AG20443 (cell line): ENCODE measurements at regions not wholly inside any gene's neighbourhood (a gene's known extent, or its start where the extent isn't known, plus 50 kb on each side); places are given as distances from the start of the nearest gene placed in this dataset.
"Not testable (repeated sequence)": the region's sequence is repeated elsewhere in the genome, so short reads cannot be mapped to it uniquely, and the experiment has no call there.

Experiments used
- DNase-seq: peaks from one replicate; pipeline ENCODE4 v3.0.0; 2012; ENCODE audit warnings: low spot score, mixed read lengths

DNA sequence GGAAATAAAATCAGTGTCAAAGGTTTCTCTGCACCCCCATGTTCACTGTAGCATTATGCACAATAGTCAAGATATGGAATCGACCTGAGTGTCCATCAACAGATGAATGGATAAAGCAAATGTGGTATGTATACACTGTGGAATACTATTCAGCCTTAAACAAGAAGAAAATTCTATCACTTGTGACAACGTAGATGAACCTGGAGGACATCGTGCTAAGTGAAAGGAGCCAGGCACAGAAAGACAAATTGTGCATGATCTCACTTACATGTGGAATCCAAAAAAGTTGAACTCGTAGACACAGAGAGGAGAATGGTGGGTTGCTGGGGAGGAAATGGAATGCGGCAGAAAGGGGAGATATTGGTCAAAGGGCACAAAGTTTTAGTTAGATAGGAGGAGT is 136.3 kb upstream of the ESR1 start:
- no peak for DNase-seq

DNA sequence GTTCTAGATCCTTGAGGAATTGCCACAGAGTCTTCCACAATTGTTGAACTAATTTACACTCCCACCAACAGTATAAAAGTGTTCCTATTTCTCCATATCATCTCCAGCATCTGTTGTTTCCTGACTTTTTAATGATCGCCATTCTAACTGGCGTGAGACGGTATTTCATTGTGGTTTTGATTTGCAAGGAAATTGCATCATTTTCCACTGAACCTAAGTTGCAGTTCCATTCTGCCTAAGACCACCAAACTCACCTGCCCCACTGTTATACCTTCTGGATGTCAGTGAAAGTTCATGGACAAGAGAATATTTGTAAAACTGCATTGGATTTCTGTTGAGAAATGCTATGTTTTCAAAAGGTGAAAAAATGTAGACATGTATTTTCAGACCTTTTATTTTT is 132.9 kb upstream of the ESR1 start:
- DNase-seq, result no peak

DNA sequence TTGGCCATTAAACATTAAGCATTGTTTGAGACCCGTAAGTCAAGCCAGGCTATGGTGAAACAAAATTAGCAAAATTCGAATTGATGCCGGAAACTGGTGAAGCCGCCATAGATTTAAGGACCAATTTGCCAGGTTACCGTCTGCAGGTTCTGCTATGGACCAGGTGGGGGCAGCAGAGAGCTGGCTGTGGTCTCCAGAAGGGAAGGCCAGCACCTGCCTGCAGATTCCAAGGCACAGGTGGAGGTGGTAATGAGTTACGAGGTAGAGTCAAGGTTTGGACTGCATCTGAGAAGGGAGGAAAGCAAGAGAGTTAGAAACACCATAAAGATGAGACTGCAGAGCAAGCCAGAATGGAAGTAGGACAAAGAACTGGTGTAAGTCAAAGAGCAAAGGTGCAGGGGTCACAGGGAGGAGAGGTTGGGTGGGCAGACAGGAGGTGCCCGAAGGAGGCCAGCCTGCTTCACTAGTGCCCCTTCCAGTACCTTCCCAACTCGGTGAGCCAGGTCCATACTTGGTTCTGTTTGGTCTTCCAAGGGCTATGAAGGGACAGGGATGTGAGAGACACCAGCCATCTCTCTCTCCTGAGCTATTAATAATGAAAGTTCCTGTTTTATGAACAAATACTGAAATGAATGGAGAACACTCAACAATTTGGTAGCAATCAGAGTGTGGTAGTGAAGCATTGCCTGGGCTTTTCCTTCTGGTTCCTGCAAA is 131.6 kb upstream of the ESR1 start:
- DNase-seq, result peak; percentile 53

DNA sequence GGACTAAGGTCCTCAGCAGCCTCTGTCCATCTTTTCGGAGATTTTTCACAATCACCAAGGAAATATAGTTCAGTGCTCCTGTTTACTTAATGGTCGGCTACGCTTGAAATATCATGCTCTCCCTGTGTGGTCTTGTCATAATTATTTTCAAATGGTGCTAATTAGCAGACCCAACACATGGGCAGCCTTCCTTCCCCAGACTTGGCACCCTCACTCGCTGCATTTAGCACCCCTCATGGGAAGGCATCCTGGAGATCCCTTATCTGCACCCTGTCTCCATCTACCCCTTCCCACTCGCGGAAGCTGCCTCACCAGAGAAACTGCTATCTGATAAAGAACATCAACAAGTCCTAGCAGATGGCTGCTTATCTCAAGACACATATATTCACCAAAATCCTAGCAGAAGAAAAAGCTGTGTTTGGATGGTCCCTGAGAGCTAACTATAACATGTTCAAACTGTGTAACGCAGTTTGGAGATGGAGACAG is 131.0 kb upstream of the ESR1 start:
- no peak for DNase-seq

DNA sequence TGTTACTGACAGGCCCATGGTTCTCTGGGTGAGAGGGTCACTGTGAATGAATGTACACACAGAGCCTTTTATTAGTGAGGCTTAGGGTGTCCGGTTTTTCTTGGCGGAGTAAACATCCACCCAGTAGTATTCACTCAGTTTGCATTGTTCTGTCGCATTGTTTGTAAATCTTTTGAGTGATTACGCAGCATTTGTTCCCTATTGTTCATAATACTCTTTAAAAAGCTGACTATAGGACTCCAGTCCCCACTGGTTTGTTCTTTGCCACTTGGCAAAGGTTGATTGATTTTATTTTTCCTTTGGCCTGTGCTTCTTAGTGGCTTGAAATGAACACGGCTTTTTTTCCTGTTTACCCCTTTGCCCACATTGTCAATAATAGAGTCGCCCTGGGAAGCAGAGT is 130.1 kb upstream of the ESR1 start:
- no peak for DNase-seq

DNA sequence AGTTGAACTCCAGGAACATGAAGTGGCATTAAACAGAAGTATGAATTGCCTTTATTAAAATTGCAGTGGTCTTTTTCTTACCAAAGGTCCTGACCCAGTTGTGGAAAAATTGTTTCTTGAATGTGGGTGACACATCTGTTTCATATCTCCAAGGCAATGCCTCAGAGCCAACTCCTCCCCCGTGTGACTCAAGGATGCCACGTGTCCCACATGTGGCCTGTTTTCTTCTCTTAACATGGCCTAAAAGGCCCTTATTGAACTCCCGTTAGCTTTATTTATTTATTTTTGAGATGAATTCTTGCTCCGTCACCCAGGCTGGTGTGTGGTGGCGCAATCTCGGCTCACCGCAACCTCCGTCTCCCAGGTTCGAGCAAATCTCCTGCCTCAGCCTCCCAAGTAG is 128.4 kb upstream of the ESR1 start:
- DNase-seq, result peak; percentile 84

DNA sequence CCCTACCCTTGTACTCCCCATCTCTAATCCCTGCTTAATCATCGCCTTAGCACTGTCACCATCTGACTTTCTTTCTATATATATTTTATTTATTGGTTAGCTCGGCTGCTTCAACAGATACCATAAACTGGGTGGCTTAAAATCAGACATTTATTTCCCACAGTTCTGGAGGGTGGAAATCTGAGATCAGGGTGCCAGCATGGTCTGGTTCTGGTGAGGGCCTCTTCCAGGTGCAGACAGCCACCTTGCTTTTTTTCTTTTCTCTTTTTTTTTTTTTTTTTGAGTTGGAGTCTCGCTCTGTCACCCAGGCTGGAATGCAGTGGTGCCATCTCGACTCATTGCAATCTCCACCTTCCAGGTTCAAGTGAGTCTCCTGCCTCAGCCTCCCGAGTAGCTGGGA is 127.5 kb upstream of the ESR1 start:
- no peak for DNase-seq

DNA sequence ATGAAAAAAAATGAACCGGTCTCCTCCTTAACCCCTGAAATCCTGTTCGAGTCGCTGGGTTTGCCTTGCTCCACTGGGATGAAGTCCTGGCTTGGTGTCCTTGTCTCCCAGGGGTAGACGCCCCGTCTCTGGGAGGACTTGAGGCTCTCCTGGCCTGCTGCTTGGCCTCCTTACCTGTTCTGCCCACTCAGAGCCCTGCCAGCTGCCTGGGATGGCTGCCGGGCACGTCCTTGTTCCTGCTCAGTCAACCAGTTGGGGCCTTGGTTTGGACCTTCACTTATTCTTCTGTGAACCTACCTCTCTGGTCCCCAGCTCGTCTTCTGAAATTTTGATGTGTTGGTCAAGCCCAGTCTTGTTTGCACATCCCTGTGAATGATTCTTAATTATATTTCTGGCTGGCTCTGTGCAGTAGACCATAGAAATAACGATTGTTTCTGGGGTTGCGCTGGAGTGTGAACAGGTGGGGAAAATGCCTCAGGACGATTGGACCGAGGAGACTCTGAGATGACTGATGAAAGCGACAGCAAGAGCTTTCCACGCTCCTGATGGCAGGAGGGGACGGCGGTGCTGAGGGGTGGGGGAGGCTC is 126.5 kb upstream of the ESR1 start:
- DNase-seq, result no peak

DNA sequence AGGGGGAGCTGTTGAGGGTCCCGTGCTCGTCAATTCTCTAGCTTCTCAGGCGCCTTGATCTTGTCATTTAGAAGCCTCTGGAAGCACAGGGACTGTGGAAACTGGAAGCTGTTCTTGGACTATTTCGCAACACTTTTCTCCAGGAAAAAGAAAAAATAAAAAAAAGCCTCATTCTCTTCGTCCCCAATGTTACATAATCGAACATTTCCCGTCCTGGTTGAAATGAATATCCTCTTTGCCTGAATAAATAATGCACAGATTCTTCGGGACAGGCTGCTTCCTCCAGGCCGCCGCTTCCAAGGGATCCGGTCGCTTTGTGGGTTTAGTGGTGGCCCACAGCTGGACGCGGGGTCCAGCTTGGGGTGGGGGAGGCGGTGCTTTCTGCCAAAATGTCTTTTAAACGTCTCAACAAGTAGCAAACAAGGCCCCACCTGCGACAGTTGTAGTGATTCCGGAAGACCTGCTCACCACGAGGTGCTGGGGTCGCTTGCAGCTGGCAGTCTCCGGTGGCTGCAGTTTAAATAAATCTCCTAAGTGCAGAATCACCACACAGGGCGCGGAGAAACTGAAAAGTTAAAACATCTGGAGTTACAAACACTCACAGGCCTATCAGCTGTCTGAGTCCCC is 125.9 kb upstream of the ESR1 start:
- peak; percentile 43 for DNase-seq

DNA sequence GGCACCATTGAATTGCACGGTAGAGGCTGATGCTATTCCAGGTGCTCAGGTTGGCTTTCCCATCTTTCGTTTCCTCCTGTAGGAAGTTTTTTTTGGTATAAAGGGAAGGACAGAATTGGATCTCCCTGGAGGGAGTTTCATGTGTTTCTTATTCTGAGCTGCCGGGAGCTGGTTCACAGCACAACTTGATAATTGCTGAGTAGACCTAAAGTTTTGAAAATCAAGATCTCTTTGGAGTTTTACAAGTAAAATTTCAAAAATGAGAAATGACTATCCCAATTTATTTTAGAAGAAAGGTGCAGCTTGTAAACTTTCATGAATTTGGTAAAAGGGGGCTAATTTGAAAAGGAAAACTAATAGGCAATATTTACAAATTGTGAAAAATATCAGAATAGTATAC is 125.2 kb upstream of the ESR1 start:
- no peak for DNase-seq

DNA sequence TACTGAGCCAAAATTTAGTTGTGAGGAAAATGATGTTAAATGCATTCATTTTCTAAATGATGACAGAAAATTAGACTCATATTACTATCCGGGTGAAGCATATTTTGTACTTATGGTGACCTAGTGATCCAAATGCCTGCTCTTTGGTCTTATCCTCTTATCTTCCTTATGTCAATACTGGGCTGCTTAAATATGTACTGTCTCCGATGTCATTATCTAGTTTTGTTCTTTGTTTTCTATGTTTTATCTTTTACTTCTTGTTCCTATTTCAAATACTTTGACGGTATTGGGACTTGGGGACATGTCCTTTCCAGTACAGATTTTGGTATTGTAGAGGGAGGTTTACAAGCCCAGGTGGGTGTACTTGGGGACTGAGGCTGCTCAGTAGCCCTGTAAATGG is 124.6 kb upstream of the ESR1 start:
- DNase-seq, result no peak

DNA sequence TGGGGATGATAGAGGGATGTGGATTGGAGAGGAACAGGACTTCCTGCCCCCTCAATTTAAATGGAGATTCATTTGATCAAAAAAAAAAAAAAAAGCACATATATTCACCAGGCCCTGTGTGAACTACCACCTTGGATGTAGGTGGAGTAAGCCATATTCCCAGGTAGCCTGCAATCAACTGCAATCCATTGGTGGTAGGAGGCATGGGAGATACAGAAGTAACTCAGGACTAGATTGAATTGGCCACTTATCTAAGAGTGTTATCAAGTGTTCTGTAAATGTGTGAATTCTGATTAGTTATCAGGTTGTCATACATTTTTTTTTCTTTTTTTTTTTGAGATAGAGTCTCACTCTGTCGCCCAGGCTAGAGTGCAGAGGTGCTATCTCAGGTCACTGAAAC is 124.1 kb upstream of the ESR1 start:
- no peak for DNase-seq

DNA sequence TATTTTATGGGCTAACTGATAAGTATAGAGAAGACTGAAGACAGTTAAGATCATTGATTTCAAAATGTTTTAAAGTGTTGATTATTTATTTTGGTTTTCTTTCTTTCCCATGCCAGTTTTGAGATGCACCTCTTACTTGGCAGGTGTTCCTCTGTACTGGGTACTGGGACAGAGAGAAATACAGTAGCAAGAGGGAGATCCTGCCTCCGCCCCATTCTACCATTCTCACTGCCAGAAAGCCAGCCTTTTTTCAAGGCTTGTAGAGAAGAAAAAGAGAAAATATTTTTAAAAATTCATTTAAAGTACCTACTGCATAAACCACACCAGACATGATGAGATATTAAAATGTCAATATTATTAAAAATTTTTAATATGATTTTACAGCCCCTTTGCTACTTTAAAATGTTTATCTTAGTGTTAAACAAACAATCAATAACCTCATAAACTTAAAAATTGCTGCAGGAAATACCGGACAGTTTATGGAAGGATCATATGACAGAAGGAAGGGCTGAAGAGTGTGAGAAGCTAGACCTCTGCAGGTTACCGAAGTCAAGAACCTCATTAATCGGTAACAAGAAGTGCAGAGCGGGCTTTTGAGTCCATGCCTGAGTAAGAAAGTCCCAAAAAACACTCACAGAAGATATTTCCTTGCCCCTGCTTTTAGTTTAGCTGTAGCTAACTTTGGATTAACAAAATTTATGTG is 117.8 kb upstream of the ESR1 start:
- DNase-seq, result no peak

DNA sequence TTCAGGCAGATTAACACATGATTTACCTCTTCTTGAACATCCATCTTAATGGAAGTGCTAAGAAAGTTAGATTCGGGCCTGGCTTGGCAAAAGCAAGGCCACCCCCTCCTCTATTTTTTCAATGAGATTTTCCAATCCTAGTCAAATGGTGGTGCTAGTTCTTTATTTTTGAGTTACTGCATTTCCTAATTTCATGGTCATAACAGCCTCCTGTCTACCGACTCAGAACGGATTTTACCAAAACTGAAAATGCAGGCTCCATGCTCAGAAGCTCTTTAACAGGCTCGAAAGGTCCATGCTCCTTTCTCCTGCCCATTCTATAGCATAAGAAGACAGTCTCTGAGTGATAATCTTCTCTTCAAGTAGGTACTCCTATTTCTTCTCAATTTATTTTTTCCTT is 117.2 kb upstream of the ESR1 start:
- DNase-seq, result peak; percentile 45

DNA sequence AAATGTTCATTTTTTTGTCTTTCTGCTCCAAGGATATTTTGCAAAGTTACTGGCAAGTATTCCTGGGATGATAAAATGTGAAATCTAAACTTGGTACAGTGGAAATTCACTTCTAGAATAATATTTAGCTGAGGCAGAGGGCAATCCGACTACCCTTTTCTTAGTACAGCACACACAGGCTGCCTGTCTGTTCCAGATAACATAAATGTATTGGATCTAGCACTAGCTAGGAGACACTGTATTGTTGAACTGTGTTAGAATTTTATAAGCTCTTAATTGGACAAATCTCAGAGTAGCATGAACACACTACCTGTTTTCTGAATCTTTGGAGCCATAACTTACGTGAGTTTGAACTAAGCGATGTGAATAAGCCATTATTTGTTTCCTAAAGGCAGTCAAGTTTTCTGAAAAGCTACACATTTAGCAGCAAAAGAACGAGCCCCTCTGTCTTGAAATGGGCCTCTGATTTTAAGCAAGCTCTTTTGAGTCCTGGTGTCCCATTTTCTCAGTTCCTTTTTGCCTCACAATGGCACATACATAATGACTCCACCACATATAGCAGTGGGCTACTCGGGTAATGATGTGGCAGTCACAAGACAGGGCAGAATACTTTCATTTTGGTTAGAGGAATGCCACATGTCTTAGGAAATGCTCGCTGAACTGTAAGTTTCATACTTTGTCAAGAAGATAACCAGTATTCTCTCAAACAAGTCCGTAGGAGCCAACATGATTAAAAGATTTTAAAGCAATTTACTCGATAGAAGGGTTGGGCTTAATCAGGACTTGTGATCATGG is 116.5 kb upstream of the ESR1 start:
- DNase-seq, result peak; percentile 45

DNA sequence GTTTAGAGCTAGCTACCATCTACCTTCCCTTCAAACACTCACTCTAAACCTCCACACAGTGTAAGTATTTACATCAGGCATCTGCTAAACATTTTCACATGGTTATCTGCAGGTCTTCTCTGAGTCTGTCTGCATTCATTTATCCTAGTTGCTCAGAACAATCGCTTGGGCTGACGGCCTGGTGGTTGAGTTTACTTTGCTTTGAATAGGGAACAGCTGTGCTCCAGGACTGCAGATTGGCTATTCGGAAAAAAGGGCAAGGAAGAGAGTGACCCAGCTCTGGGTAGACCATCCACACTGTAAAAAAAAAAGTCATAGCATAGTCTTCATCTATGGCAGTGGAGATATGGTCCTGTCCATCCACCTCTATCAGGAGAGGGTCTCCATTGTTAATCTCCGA is 115.3 kb upstream of the ESR1 start:
- DNase-seq, result no peak

DNA sequence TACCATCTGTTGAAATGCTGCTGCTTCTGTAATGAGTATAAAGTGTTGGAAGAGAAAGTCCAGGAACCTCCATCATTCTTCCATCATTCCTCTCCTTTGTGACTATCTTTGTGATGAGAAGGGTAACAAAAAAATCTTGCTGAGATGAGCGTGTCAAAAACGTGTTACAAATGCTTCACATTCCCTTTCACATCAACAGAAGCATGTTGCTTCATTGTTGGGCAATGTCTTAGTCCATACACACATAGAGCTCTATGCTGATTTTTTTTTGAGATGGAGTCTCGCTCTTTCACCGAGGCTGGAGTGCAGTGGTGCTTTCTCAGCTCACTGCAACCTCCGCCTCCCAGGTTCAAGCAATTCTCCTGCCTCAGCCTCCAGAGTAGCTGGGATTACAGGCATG is 114.1 kb upstream of the ESR1 start:
- no peak for DNase-seq

DNA sequence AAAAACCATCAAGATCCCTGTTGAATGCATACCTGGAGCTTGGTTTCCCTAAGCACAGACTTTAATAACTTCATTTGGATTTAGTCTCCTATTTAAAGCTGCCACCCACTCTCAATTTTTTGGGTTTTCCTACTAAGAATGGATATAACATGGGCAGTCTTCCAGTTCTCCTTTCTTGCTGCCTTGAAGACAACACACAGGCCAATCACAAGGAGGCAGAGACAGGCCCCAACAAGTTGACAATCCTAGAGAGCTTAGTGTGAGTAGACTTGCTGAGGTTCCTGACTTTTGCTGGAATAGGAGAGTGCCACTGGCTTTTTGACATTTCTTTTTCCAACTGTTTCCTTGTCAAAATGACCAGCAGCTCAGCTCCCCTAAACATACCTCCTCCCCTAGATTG is 112.3 kb upstream of the ESR1 start:
- DNase-seq, result no peak

DNA sequence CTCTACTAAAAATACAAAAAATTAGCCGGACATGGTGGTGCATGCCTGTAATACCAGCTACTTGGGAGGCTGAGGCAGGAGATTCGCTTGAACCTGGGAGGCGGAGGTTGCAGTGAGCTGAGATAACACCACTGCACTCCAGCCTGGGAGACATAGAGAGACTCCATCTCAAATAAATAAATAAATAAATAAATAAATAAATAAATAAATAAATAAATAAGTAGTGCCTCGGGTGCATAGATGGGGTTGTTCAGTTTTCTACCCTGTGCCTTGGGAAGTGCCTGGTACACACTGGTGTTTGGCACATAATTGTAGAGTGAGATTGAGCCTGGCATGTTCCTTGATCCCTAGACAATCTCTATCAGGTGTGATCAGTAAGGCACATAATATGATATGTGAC is 111.2 kb upstream of the ESR1 start:
- not testable (repeated sequence) for DNase-seq

DNA sequence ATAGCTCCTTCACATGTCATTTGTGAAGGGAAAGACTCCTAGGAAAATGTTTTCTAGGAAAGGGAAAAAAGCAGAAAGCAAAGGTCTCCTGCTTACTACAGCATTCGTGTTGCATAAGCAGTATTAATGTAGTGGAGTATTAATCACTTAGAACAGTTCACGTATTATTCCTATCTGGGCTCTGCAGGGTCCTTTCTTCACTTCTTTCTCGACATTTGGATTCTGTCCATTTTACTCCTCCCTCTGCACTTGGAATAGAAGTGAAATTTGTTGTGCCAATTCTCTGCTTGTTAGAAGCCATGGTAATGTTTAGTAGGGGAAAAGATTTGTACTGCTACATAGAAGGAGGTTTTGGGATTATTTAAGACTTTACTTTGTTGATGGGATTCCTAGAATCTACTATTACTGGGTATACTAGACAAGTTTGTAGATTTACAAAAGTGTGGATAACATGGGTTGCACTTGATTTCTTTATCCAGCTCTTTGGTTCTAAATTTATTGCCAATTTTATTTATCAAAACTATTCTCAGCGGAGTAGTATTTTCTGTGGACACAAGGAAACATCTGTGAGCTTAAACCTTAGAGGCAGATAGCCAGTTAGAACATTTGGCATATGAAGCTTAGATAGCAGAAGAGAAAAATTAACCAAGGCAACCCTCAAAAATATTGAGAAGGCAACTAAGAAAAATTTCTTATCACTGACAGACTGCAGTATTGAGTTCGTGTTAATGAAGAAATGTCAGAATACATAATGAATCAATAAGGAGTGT is 108.4 kb upstream of the ESR1 start:
- no peak for DNase-seq

DNA sequence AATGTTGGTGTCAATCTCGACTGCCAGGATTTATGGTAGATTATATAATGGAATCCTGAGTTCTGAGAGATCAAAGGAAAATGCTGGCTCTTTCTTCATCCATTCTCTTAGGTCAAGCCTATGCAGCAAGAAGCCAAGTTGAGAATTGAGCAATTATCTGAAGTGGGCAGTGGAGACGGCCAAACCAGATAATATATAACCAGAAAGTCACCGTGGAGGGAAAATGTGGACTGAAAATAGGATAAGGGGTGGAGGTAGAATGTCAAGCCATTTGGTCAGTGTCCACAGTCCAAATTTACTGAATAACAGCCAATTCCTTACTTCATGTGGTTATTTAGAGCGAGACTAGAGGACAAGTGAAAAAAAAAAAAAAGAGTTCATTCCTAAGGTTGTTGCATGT is 107.8 kb upstream of the ESR1 start:
- DNase-seq, result no peak
